ENCODE measurements at regions not wholly inside any gene's neighbourhood (a gene's known extent, or its start where the extent isn't known, plus 50 kb on each side); places are given as distances from the start of the nearest gene placed in this dataset.

GRCh38 chr19:30686176-30686820 lies 314.1 kb downstream of the ZNF536 start:
- no peaks in the 10 kb centered on the region for H3K27me3 ChIP-seq (replicated peaks in 1 of 4; ENCODE audit: control insufficient read depth in 3 of 4, extremely low read depth in 1 of 4, insufficient read depth in 3 of 4, low read length in 3 of 4)
- no peak overlapping the region for H2BK12ac ChIP-seq (ENCODE audit: low read depth, low read length)
- no peaks in the 10 kb centered on the region for H3K9me3 ChIP-seq (ENCODE audit: insufficient read depth in 2 of 2, low read depth in 1 of 2, low read length in 1 of 2)
- peak; percentile 34 to 37 for TF ChIP-seq RAD21 (IDR thresholded peaks at IDR 0.05 in 1 of 2, conservative IDR thresholded peaks at IDR 0.05 in 1 of 2; ENCODE audit: low read depth in 2 of 2, low read length in 2 of 2)
- TF ChIP-seq FOSL1 (IDR thresholded peaks at IDR 0.05; ENCODE audit: insufficient read depth, low read depth, low read length), result no peak
- POLR2A ChIA-PET (ENCODE audit: partially characterized antibody), result interaction anchor here (0.6 to 0.7 kb wide), 2 partner anchors 214 to 763 kb away, joined by 3 read pairs; no protein-coding TSS in a partner anchor
- FAIRE-seq (no peak), DNase-seq (ENCODE audit: low read depth in 1 of 2, low spot score in 2 of 2) (no peak)
- H2BK20ac ChIP-seq (ENCODE audit: low read length), result no peak overlapping the region
- peaks cover 0 to 6% (median 2%) of the 10 kb centered on the region in 4 experiments; a peak in 3 of 7 replicates for H3K4me1 ChIP-seq (replicated peaks in 1 of 4; ENCODE audit: control insufficient read depth in 3 of 4, insufficient read depth in 4 of 4, low read length in 3 of 4)
- no peak overlapping the region for H4K91ac ChIP-seq (replicated peaks; ENCODE audit: insufficient read length, low read length)
- no peak overlapping the region for H3K18ac ChIP-seq (ENCODE audit: extremely low read depth, low read length)
- H3K23ac ChIP-seq (ENCODE audit: insufficient read length), result no peak overlapping the region
- H4K8ac ChIP-seq (ENCODE audit: extremely low read depth, insufficient read depth, low read length), result no peak overlapping the region
- no peak overlapping the region for H3K4me2 ChIP-seq (ENCODE audit: insufficient read depth in 1 of 2, low read depth in 2 of 2, low read length in 2 of 2)
- CTCF ChIA-PET (ENCODE audit: partially characterized antibody), result interaction anchor here (0.6 to 6.7 kb wide), 15 partner anchors 10 to 657 kb away, joined by 3 to 94 read pairs (median 3); no protein-coding TSS in a partner anchor
- no peak overlapping the region for H3K56ac ChIP-seq (replicated peaks; ENCODE audit: insufficient read length, low read depth, low read length)
- no peaks in the 10 kb centered on the region for H3K23me2 ChIP-seq (ENCODE audit: low read depth, low read length)
- H2AK5ac ChIP-seq (ENCODE audit: low read depth, low read length), result no peak overlapping the region
- 92% methylated on average over 20 of the region's 23 CpGs; no CpG with 5 or more reads in 1 of the 2 experiments for WGBS, 2 experiments (ENCODE audit: extremely low coverage in 1 of 2, insufficient coverage in 1 of 2, insufficient read length in 1 of 2, insufficient replicate concordance in 2 of 2, low coverage in 1 of 2, low lambda C conversion rate in 2 of 2, missing lambda C conversion rate in 1 of 2)
- H3K14ac ChIP-seq (ENCODE audit: insufficient read length), result no peak overlapping the region
- H4K20me1 ChIP-seq (replicated peaks in 1 of 2; ENCODE audit: control insufficient read depth in 1 of 2, insufficient read depth in 2 of 2, low read length in 2 of 2), result no peaks in the 10 kb centered on the region
- H3K36me3 ChIP-seq (ENCODE audit: control insufficient read depth in 2 of 4, insufficient read depth in 4 of 4, low read length in 3 of 4), result no peaks in the 10 kb centered on the region
- H3K4ac ChIP-seq (replicated peaks; ENCODE audit: insufficient read length, low read depth, low read length), result no peak overlapping the region
- H2AFZ ChIP-seq (ENCODE audit: low read length), result 0 out of 2 replicates have a peak overlapping the region, but pooled peaks have one; percentile 22
- H2BK15ac ChIP-seq (ENCODE audit: low read length), result no peak overlapping the region
- H4K5ac ChIP-seq (ENCODE audit: insufficient read length, low read depth, low read length), result no peak overlapping the region
- H3K27ac ChIP-seq (ENCODE audit: low read depth, low read length), result no peak overlapping the region
- H3K4me3 ChIP-seq (ENCODE audit: extremely low read depth in 1 of 4, insufficient read depth in 2 of 4, low read depth in 3 of 4, low read length in 4 of 4), result no peak overlapping the region
- H2BK120ac ChIP-seq (replicated peaks; ENCODE audit: low read depth, low read length), result no peak overlapping the region
- no peak overlapping the region for H3K9ac ChIP-seq (replicated peaks in 1 of 4; ENCODE audit: extremely low read depth in 1 of 4, low read depth in 3 of 4, low read length in 3 of 4)
- no peaks in the 10 kb centered on the region for H3K79me1 ChIP-seq (ENCODE audit: low read depth, low read length)
- no peak overlapping the region; the same call in 1 of the 2 replicates for H2BK5ac ChIP-seq (ENCODE audit: low read depth, low read length)
- no peaks in the 10 kb centered on the region for H3K79me2 ChIP-seq (ENCODE audit: control insufficient read depth in 1 of 2, insufficient read depth in 2 of 2, low read length in 2 of 2)
